ENCODE measurements at regions not wholly inside any gene's neighbourhood (a gene's known extent, or its start where the extent isn't known, plus 50 kb on each side); places are given as distances from the start of the nearest gene placed in this dataset.

DNA sequence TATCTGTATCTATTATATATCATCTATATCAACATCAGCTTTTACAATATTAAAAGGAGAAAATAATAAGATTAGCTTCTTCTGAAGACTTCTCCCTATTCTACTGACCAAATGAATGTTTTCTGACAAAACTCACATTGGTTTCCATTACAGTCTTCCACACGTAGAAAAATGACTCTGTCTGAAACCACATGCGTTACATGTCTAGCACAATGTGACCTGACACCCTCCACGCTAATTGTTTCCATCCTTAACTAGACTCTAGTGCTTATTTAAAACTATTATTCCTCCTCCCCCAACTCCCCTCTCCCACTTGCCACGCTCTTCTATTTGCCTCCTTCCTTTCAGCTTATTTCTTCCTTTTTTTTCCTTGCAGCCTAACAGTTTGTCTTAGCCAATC, 172.1 kb downstream of the ADAMTS15 start:
- no peak overlapping the region for H3K4me3 ChIP-seq (ENCODE audit: low read length)
- DNase-seq (ENCODE audit: low read depth): no peak
- TF ChIP-seq, protein P1, sequence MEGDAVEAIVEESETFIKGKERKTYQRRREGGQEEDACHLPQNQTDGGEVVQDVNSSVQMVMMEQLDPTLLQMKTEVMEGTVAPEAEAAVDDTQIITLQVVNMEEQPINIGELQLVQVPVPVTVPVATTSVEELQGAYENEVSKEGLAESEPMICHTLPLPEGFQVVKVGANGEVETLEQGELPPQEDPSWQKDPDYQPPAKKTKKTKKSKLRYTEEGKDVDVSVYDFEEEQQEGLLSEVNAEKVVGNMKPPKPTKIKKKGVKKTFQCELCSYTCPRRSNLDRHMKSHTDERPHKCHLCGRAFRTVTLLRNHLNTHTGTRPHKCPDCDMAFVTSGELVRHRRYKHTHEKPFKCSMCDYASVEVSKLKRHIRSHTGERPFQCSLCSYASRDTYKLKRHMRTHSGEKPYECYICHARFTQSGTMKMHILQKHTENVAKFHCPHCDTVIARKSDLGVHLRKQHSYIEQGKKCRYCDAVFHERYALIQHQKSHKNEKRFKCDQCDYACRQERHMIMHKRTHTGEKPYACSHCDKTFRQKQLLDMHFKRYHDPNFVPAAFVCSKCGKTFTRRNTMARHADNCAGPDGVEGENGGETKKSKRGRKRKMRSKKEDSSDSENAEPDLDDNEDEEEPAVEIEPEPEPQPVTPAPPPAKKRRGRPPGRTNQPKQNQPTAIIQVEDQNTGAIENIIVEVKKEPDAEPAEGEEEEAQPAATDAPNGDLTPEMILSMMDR (conservative IDR thresholded peaks at IDR 0.05; ENCODE audit: low read length): no peak

DNA sequence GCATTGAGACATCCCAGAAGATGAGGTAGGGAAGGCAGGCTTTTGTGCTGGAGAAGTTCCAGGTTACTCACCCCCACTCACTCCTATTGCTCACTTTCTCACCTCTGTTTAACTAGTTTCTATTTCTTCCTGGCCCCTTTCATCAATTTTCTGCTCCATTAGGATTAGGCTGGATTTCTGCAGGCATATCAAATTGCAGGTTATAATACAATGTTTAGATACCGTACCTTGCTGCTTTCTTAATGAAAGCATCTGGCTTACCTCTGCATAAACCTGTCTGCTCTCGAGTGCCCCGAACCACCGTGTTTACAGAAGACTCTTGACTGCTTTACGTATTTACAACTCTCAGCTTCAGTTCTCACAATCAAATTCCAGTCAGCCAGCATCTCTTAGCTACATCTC, 173.7 kb downstream of the ADAMTS15 start:
- DNase-seq (ENCODE audit: low read depth): no peak
- TF ChIP-seq, protein P1 (conservative IDR thresholded peaks at IDR 0.05; ENCODE audit: low read length): no peak

DNA sequence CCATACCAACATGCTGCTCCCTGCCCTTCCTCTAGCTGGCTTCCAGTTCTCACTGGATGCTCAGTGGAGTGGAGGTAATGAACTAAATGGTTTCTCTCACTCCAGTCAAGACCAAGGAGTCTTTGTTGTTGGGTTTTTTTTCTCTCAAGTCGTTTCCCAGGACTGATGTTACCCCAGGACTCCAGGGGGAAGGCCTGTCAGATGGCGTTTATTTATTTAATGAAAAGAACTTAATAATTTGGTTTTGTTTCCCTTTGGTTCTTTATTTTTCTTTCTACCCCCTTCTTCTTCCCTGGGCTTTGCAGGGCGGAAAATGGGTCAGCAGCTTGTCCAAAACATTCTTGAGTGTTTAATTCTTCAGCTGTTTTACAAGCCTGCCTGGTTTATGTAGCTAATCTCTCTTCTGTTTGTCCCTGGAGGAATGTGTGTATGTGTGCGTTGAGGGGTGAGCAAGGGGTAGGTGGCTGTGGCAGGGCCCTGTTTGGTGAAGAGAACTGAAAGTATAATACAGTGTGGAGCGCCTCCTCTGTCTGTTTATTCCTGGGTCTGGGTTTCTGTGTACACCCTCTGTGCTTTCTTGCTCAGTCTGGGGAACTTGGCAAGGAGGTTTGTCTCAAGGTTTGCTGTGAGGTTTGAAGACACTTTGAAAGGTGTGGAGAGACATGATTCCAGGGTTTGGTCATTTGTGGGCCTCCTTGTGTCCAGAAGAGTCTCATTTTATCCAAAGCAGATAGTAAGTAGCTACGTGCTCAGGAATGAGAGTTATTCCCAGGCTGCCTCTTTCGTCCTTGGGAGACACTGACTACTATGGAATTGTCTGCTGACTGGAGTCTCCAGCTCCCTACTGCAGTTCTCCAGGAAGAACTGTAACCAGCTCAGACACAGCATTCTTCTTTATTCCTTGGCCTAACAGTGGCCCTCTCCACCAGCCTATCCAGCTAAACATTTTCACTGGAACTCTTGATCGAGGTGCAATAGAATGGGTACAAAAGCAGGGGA, 175.5 kb downstream of the ADAMTS15 start:
- TF ChIP-seq, protein P1 (conservative IDR thresholded peaks at IDR 0.05; ENCODE audit: low read length): no peak
- no peak for DNase-seq (ENCODE audit: low read depth)
- H3K4me3 ChIP-seq (ENCODE audit: low read length): no peak overlapping the region

More for the DNA sequence above, 173.7 kb downstream of the ADAMTS15 start:
- H3K4me3 ChIP-seq (ENCODE audit: low read length): no peak overlapping the region

DNA sequence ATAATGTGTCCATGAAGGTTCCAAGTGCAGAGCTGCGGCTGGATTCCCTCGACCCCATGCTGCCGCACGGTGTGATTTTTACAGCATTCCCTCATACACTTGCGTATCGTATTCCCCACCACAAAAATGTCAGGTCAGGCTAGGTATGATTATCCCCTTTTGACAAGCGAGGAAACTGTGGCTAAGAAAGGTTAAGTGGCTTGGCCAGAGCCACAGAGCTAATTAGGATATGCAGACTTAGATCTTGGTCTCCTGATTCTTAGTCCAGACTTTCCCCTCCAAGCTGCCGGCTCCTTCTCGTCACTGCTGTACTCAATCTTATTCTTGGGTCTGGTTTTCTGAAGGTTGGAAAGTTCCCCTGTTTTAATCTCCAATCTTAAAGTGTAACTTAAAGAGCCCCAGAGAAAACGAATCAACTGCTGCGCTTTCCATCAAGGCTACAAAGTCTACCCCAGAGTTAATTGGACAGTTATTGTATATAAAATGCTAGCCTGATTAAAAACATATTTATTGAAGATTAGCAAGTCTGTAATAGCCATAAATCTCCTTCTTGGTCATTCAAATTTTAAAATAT, 176.6 kb downstream of the ADAMTS15 start:
- no peak for DNase-seq (ENCODE audit: low read depth)
- no peak overlapping the region for H3K4me3 ChIP-seq (ENCODE audit: low read length)
- TF ChIP-seq, protein P1 (conservative IDR thresholded peaks at IDR 0.05; ENCODE audit: low read length): no peak

DNA sequence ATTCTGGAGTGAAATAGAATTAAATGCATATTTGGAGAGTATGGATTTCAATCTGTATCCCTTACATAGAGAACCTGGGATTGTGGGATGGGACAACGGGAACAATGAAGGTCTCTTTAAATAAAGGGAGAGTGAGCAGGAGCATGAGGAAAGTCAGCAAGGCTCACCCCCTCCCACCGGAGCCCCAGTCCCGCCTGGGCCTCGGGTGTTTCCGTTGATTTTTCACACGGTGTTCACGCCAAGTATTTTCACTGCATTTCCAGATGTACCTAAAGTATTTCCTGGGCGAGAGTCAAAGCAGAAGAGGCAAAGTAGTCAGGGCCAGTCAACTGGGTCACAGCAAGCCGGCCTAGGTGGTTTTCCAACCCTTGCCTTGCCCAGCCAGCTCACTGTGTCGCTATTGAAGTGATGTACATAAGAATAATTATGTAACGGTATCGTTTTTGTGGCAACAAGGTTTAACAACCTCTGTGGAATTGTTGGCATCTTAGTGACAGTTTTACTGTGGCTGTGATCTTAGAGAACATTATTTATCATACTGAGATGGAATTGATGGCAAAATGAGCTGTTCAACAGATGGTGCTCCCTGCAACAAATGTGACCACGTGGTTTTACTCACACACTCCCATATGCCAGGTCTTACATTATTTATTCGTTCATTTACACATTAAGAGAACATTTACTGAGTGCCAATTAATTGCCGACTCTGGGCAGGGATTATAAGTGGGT, 177.3 kb downstream of the ADAMTS15 start:
- H3K4me3 ChIP-seq (ENCODE audit: low read length): no peak overlapping the region
- DNase-seq (ENCODE audit: low read depth): peak; percentile 58
- TF ChIP-seq, protein P1 (conservative IDR thresholded peaks at IDR 0.05; ENCODE audit: low read length): no peak

DNA sequence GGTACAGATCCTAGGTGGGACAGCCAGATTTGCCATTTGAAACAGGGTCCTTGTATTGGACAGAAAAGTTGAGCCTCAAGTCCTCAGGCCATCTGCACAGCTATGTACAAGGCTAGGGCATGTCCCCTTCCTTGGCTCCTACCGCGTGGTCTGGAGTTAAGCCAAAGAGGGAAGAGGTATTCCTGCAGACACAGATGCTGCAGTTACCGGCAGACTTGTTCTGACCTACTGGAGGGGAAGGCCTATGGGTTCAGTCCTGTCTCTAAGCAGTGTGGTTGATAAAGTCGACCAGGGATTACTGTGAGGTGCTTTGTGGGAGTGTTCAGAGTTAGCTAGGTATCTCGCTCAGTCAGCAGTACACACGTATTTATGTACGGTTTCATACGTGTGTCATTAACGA, 180.6 kb downstream of the ADAMTS15 start:
- TF ChIP-seq, protein P1 (conservative IDR thresholded peaks at IDR 0.05; ENCODE audit: low read length): no peak
- H3K4me3 ChIP-seq (ENCODE audit: low read length): no peak overlapping the region
- no peak for DNase-seq (ENCODE audit: low read depth)

All from AG10803 (cell line).